ENCODE measurements at regions not wholly inside any gene's neighbourhood (a gene's known extent, or its start where the extent isn't known, plus 50 kb on each side); places are given as distances from the start of the nearest gene placed in this dataset.

- TF ChIP-seq CTCF (IDR thresholded peaks at IDR 0.05; ENCODE audit: poor library complexity, severe bottlenecking) (no peak), EZH2 (IDR thresholded peaks at IDR 0.05; ENCODE audit: borderline replicate concordance, insufficient read depth, low read length, poor library complexity, severe bottlenecking) (no peak)
Measured at GRCh38 chr15:47988564-47988963, 132.2 kb upstream of the SLC24A5 start.
